H1 (cell line): ENCODE measurements at regions not wholly inside any gene's neighbourhood (a gene's known extent, or its start where the extent isn't known, plus 50 kb on each side); places are given as distances from the start of the nearest gene placed in this dataset.

Experiments
- CTCF ChIA-PET: fragments of 300-600 bp; sonication (Branson Sonifier 250); formaldehyde crosslinking; loops from one replicate; lab custom pipeline; 2021; ENCODE audit not compliant: partially characterized antibody; lab: Charles Lee
- POLR2A ChIA-PET: fragments of 300-600 bp; sonication (Branson Sonifier 250); formaldehyde crosslinking; loops from one replicate; lab custom pipeline; 2021; ENCODE audit warnings: inconsistent platforms; ENCODE audit not compliant: partially characterized antibody; lab: Charles Lee
- DNase-seq, 2 experiments: peaks; one replicate each; pipeline versions ENCODE4 v3.0.0 to v3.0.0-alpha.2; 2010 to 2022; ENCODE audit warnings: low spot score in 2 of 2, low read depth in 1 of 2, mixed read lengths in 1 of 2
- FAIRE-seq: peaks from 2 replicates; lab custom pipeline; 2011; peaks lifted over from hg19 to GRCh38; lab: Jason Lieb, UNC
- H2AFZ ChIP-seq: 2 replicates; pipeline ENCODE4 v1.8.1; 2012; ENCODE audit warnings: low read length, inconsistent platforms
- H2AK5ac ChIP-seq: 2 replicates; pipeline ENCODE4 v1.6.1; 2013; ENCODE audit warnings: low read depth, low read length
- H2BK120ac ChIP-seq: replicated peaks from 2 replicates; pipeline ENCODE3; 2013; ENCODE audit warnings: low read depth, low read length, inconsistent platforms
- H2BK12ac ChIP-seq: 2 replicates; pipeline ENCODE4 v1.6.1; 2013; ENCODE audit warnings: low read depth, low read length
- H2BK15ac ChIP-seq: 2 replicates; pipeline ENCODE4 v1.6.1; 2013; ENCODE audit warnings: low read length
- H2BK20ac ChIP-seq: 2 replicates; pipeline ENCODE4 v1.6.1; 2013; ENCODE audit warnings: low read length
- H2BK5ac ChIP-seq: 2 replicates; pipeline ENCODE4 v1.6.1; 2013; ENCODE audit warnings: low read depth, low read length
- H3K14ac ChIP-seq: 2 replicates; pipeline ENCODE4 v1.6.1; 2013; ENCODE audit warnings: inconsistent platforms; ENCODE audit not compliant: insufficient read length
- H3K18ac ChIP-seq: 2 replicates; pipeline ENCODE4 v1.6.1; 2013; ENCODE audit warnings: low read length; ENCODE audit errors: extremely low read depth
- H3K23ac ChIP-seq: 2 replicates; pipeline ENCODE4 v1.6.1; 2013; ENCODE audit warnings: inconsistent platforms; ENCODE audit not compliant: insufficient read length
- H3K23me2 ChIP-seq: 2 replicates; pipeline ENCODE4 v1.6.1; 2013; ENCODE audit warnings: low read depth, low read length
- H3K27ac ChIP-seq: 2 replicates; pipeline ENCODE4 v1.6.1; 2011; ENCODE audit warnings: low read depth, low read length, inconsistent platforms
- H3K27me3 ChIP-seq, 4 experiments: replicated peaks in 1 of 4; 1 replicate in 1 of 4; 2 replicates in 3 of 4; pipeline versions ENCODE4 v1.6.1 to v1.8.1; 2011 to 2013; ENCODE audit warnings: low read length in 3 of 4, mild to moderate bottlenecking in 3 of 4, inconsistent platforms in 2 of 4, mixed read lengths in 2 of 4, moderate library complexity in 1 of 4; ENCODE audit not compliant: control insufficient read depth in 3 of 4, insufficient read depth in 3 of 4; ENCODE audit errors: extremely low read depth in 1 of 4
- H3K36me3 ChIP-seq, 4 experiments: 2 replicates each; pipeline versions ENCODE4 v1.6.1 to v1.8.1; 2011 to 2013; ENCODE audit warnings: mild to moderate bottlenecking in 4 of 4, low read length in 3 of 4, moderate library complexity in 2 of 4, control low read depth in 1 of 4, inconsistent platforms in 1 of 4; ENCODE audit not compliant: insufficient read depth in 4 of 4, control insufficient read depth in 2 of 4
- H3K4ac ChIP-seq: replicated peaks from 2 replicates; pipeline ENCODE3; 2013; ENCODE audit warnings: low read length, low read depth, mixed read lengths, inconsistent platforms; ENCODE audit not compliant: insufficient read length
- H3K4me1 ChIP-seq, 4 experiments: replicated peaks in 1 of 4; 1 replicate in 1 of 4; 2 replicates in 3 of 4; pipeline versions ENCODE4 v1.6.1 to v1.8.1; 2011 to 2013; ENCODE audit warnings: low read length in 3 of 4, inconsistent platforms in 2 of 4, mixed read lengths in 1 of 4; ENCODE audit not compliant: insufficient read depth in 4 of 4, control insufficient read depth in 3 of 4
- H3K4me2 ChIP-seq, 2 experiments: 2 replicates each; pipeline versions ENCODE4 v1.6.1 to v1.8.1; 2011 to 2013; ENCODE audit warnings: low read depth in 2 of 2, low read length in 2 of 2, control low read depth in 1 of 2, inconsistent platforms in 1 of 2, mild to moderate bottlenecking in 1 of 2; ENCODE audit not compliant: insufficient read depth in 1 of 2
- H3K4me3 ChIP-seq, 4 experiments: fragments of 200-600, 300-600 bp in 1 of 4; sonication (generic), shearing (Covaris generic), sonication (Bioruptor Twin) in 1 of 4; 2 replicates each; pipeline versions ENCODE4 v1.5.1 to v1.8.1; 2011 to 2016; ENCODE audit warnings: low read length in 4 of 4, low read depth in 3 of 4, control low read depth in 2 of 4, inconsistent platforms in 2 of 4, mild to moderate bottlenecking in 2 of 4, mixed read lengths in 1 of 4, moderate library complexity in 1 of 4; ENCODE audit not compliant: insufficient read depth in 2 of 4; ENCODE audit errors: extremely low read depth in 1 of 4
- H3K56ac ChIP-seq: replicated peaks from 2 replicates; pipeline ENCODE3; 2013; ENCODE audit warnings: low read depth, mild to moderate bottlenecking, mixed read lengths, low read length, inconsistent platforms; ENCODE audit not compliant: insufficient read length
- H3K79me1 ChIP-seq: 2 replicates; pipeline ENCODE4 v1.6.1; 2013; ENCODE audit warnings: low read depth, low read length, control low read depth
- H3K79me2 ChIP-seq, 2 experiments: 2 replicates each; pipeline versions ENCODE4 v1.6.1 to v1.8.1; 2012 to 2013; ENCODE audit warnings: low read length in 2 of 2, mild to moderate bottlenecking in 2 of 2, inconsistent platforms in 1 of 2; ENCODE audit not compliant: insufficient read depth in 2 of 2, control insufficient read depth in 1 of 2
- H3K9ac ChIP-seq, 4 experiments: replicated peaks in 1 of 4; 1 replicate in 1 of 4; 2 replicates in 3 of 4; pipeline versions ENCODE4 v1.6.1 to v1.8.1; 2011 to 2013; ENCODE audit warnings: low read depth in 3 of 4, low read length in 3 of 4, control low read depth in 2 of 4, mild to moderate bottlenecking in 2 of 4, moderate library complexity in 2 of 4, inconsistent platforms in 1 of 4; ENCODE audit errors: extremely low read depth in 1 of 4
- H3K9me3 ChIP-seq, 2 experiments: 2 replicates each; pipeline versions ENCODE4 v1.6.1 to v1.8.1; 2012 to 2013; ENCODE audit warnings: mild to moderate bottlenecking in 2 of 2, moderate library complexity in 2 of 2, control low read depth in 1 of 2, inconsistent platforms in 1 of 2, low read depth in 1 of 2, low read length in 1 of 2, mixed read lengths in 1 of 2; ENCODE audit not compliant: insufficient read depth in 2 of 2
- H4K20me1 ChIP-seq, 2 experiments: replicated peaks in 1 of 2; 2 replicates each; pipeline versions ENCODE3 to v1.8.1; 2011 to 2013; ENCODE audit warnings: inconsistent platforms in 2 of 2, low read length in 2 of 2, mild to moderate bottlenecking in 1 of 2; ENCODE audit not compliant: insufficient read depth in 2 of 2, control insufficient read depth in 1 of 2
- H4K5ac ChIP-seq: 2 replicates; pipeline ENCODE4 v1.6.1; 2013; ENCODE audit warnings: low read length, low read depth, mixed read lengths, inconsistent platforms; ENCODE audit not compliant: insufficient read length
- H4K8ac ChIP-seq: 2 replicates; pipeline ENCODE4 v1.8.0; 2013; ENCODE audit warnings: mild to moderate bottlenecking, moderate library complexity, low read length, inconsistent platforms; ENCODE audit not compliant: insufficient read depth; ENCODE audit errors: extremely low read depth
- H4K91ac ChIP-seq: replicated peaks from 2 replicates; pipeline ENCODE3; 2013; ENCODE audit warnings: low read length, mixed read lengths, inconsistent platforms; ENCODE audit not compliant: insufficient read length
- CREB1 ChIP-seq: IDR thresholded peaks from 2 replicates; pipeline ENCODE4 v1.6.1; 2012; ENCODE audit warnings: inconsistent platforms
- EZH2 ChIP-seq: fragments of 200-600 bp; sonication (generic); IDR thresholded peaks from 2 replicates; pipeline ENCODE4 v1.7.1; 2012; ENCODE audit warnings: low read depth, mild to moderate bottlenecking, moderate library complexity, low read length, inconsistent platforms; ENCODE audit not compliant: severe bottlenecking
- JUN ChIP-seq: IDR thresholded peaks from 2 replicates; pipeline ENCODE4 v1.6.1; 2011; ENCODE audit warnings: low read depth, mild to moderate bottlenecking, improper control_type of control experiment, low read length
- RBBP5 ChIP-seq: IDR thresholded peaks from 2 replicates; pipeline ENCODE4 v1.7.1; 2012; ENCODE audit warnings: low read depth, mild to moderate bottlenecking, inconsistent platforms, low read length, moderate library complexity, borderline replicate concordance
- SAP30 ChIP-seq: fragments of 300-600 bp; sonication (generic); IDR thresholded peaks from 2 replicates; pipeline ENCODE4 v1.7.1; 2012; ENCODE audit warnings: low read length, moderate library complexity, mild to moderate bottlenecking, inconsistent platforms; ENCODE audit not compliant: insufficient read depth, insufficient replicate concordance
- SRF ChIP-seq: IDR thresholded peaks from 2 replicates; pipeline ENCODE4 v1.6.1; 2011; ENCODE audit warnings: mild to moderate bottlenecking, low read depth, low read length, moderate library complexity
- TAF7 ChIP-seq: optimal IDR thresholded peaks from 2 replicates; pipeline ENCODE3; 2011; ENCODE audit warnings: low read depth, mild to moderate bottlenecking, inconsistent platforms, low read length, moderate library complexity, borderline replicate concordance
- TCF12 ChIP-seq: IDR thresholded peaks from 2 replicates; pipeline ENCODE4 v1.6.1; 2011; ENCODE audit warnings: low read depth, mild to moderate bottlenecking, low read length
- TEAD4 ChIP-seq: IDR thresholded peaks from 2 replicates; pipeline ENCODE4 v1.6.1; 2012; ENCODE audit warnings: low read depth, low read length, inconsistent platforms, mixed read lengths
- ZNF274 ChIP-seq: IDR thresholded peaks from 2 replicates; pipeline ENCODE4 v1.7.0; 2012; ENCODE audit warnings: low read length, borderline replicate concordance; ENCODE audit errors: extremely low read depth
- WGBS, 2 experiments: shearing (Covaris generic) in 1 of 2; methylation state at CpG; one replicate each; pipeline versions ENCODE4 v1.1.6 to v1.1.7; 2013 to 2015; ENCODE audit warnings: low lambda C conversion rate in 2 of 2, mixed read lengths in 2 of 2, inconsistent platforms in 1 of 2, low coverage in 1 of 2, missing lambda C conversion rate in 1 of 2; ENCODE audit not compliant: insufficient replicate concordance in 2 of 2, insufficient coverage in 1 of 2, insufficient read length in 1 of 2; ENCODE audit errors: extremely low coverage in 1 of 2, missing lambda C conversion rate in 1 of 2; 5-methylcytosine and 5-hydroxymethylcytosine counted together
- TF ChIP-seq, protein P1 (sequence below): IDR thresholded peaks from 2 replicates; pipeline ENCODE4 v1.6.1; 2011; ENCODE audit warnings: low read length, improper control_type of control experiment

DNA sequence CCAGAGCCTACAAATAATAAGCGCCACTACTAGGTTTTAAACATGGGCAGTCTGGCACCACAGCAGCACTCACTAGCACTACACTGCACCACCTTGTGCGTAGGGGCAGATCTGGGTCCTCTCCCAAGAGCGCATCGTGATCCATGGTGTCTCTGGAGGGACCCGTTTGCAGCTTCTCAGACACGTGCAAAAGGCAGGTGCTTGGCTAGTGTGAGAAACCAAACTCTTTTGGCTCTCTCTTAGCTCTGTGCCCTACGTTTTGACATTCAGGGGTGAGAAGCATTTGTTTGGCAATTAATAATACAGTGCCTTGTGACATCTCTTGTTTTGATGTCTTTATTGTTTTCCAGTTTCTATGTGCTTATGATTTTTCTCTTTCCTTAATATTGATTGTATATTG, 75.4 kb upstream of the EGFLAM start:
- Histone ChIP-seq H2AFZ (no peak overlapping the region), H2BK5ac (no peak overlapping the region), H4K91ac (no peak overlapping the region), H2BK12ac (no peak overlapping the region), H2BK120ac (no peak overlapping the region), H3K9me3 (no peaks in the 10 kb centered on the region), H3K18ac (no peak overlapping the region), H2AK5ac (no peak overlapping the region), H3K4me1 (no peaks in the 10 kb centered on the region), H3K27me3 (no peaks in the 10 kb centered on the region), H3K9ac (no peak overlapping the region), H3K79me1 (no peaks in the 10 kb centered on the region), H2BK15ac (no peak overlapping the region), H3K56ac (no peak overlapping the region), H4K5ac (no peak overlapping the region), H3K79me2 (no peaks in the 10 kb centered on the region), H3K4ac (no peak overlapping the region), H2BK20ac (no peak overlapping the region), H4K20me1 (no peaks in the 10 kb centered on the region), H4K8ac (no peak overlapping the region), H3K4me2 (no peak overlapping the region), H3K36me3 (no peaks in the 10 kb centered on the region), H3K4me3 (no peak overlapping the region)
- WGBS, 2 experiments: 90% methylated on average over 7 of the region's 7 CpGs; no CpG with 5 or more reads in 1 of the 2 experiments
- DNase-seq (no peak), FAIRE-seq (no peak)
- POLR2A ChIA-PET: no interaction called here
- CTCF ChIA-PET: interaction anchor here (0.6 to 2.5 kb wide), 2 partner anchors 10 to 285 kb away, joined by 4 to 9 read pairs; no protein-coding TSS in a partner anchor
- TF ChIP-seq SRF (no peak), TEAD4 (no peak), EZH2 (no peak), TAF7 (no peak), TCF12 (no peak), ZNF274 (no peak), JUN (no peak), CREB1 (no peak), RBBP5 (no peak), SAP30 (no peak)
- TF ChIP-seq, protein P1, sequence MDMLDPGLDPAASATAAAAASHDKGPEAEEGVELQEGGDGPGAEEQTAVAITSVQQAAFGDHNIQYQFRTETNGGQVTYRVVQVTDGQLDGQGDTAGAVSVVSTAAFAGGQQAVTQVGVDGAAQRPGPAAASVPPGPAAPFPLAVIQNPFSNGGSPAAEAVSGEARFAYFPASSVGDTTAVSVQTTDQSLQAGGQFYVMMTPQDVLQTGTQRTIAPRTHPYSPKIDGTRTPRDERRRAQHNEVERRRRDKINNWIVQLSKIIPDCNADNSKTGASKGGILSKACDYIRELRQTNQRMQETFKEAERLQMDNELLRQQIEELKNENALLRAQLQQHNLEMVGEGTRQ: no peak
- TF ChIP-seq, all 59 proteins: peak for 0
- Histone ChIP-seq H3K23ac (no peak overlapping the region), H3K23me2 (no peaks in the 10 kb centered on the region), H3K27ac (no peak overlapping the region), H3K14ac (no peak overlapping the region)
